Fibroblast of the conjunctiva (primary cell): ENCODE measurements at regions not wholly inside any gene's neighbourhood (a gene's known extent, or its start where the extent isn't known, plus 50 kb on each side); places are given as distances from the start of the nearest gene placed in this dataset.
A peak's percentile ranks its signal among the peaks of the same experiment; 100 is the strongest.

Experiments
- DNase-seq: peaks from one replicate; pipeline ENCODE4 v3.0.0-alpha.2; 2010; ENCODE audit warnings: low read depth

- no peak for DNase-seq
Measured at GRCh38 chr3:152054315-152054714, 180.9 kb downstream of the SUCNR1 start.

DNA sequence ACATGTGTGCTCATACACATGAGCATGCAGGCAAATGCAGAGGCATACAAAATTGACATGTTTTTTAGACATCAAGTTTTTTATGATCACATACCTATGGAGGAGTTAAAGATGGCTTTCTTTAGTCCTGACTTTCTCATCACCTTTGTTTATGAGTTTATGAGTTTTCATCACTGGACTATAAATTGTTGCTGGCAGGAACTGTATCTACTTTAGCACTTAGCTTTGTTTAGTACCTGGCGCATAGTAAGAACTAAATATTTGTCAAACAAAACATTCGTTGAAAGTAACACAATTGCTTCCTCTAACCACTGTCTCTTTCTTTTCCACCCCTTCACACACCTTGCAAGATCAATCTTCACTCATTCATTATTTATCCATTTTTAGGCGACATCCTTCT lies 182.6 kb downstream of the SUCNR1 start:
- no peak for DNase-seq

- DNase-seq: no peak
Measured at GRCh38 chr3:152056481-152056880, 183.0 kb downstream of the SUCNR1 start.

DNA sequence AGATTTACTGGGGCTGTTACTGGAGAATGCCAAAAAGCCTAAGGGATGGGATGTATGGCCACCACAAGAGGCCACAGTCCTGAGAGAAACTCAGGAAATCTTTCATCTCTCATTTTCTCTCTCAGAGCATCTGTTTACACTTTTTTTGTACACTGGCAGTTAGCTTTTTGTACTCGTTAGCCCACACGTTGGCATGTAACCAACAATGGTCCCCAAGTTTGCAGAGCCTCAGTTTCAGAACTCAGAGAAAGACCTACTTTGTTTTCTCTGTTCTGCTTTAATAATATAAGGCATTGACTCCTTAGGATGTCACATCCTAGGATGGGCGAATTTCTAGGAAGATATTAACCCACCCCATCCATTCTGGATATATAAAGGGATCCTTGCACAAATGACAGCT lies 183.5 kb downstream of the SUCNR1 start:
- DNase-seq: no peak

DNA sequence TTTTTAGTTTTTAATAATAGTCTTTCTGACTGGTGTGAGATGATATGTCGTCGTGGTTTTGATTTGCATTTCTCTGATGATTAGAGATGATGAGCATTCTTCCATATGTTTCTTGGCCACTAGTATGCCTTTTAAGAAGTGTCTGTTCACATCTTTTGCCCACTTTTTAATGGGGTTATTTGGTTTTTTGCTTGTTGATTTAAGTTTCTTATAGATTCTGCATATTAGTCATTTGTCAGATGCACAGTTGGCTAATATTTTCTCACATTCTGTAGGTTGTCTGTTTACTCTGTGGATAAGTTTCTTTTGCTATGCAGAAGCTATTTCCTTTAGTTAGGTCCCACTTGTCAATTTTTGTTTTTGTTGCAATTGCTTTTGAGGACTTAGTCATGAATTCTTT lies 185.4 kb downstream of the SUCNR1 start:
- DNase-seq: no peak

GRCh38 chr3:152060701-152061100 lies 187.3 kb downstream of the SUCNR1 start:
- DNase-seq: no peak

- no peak for DNase-seq
Measured at GRCh38 chr3:152061296-152061695, 187.9 kb downstream of the SUCNR1 start.

- DNase-seq: no peak
Measured at GRCh38 chr3:152069871-152070270, 196.4 kb downstream of the SUCNR1 start.

DNA sequence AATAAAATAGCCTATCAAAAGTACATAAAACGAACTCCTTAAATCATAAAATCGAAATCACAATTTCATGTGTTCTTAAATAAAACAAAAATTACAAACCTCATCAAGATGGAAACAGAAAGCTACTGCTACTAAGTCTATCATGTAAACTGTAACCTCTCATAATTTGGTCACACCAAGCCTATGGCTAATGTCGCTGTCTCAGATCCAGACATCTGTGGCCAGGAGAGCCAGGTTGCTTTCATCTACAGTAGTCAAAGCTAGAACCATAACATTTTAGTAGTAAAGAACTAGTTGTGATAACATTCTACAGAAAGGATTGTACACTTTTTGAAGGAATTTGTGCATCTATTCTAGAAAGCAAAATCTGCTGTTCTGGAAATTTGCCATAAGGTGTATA lies 197.4 kb upstream of the MBNL1 start:
- DNase-seq: no peak

- DNase-seq: peak; percentile 59
Measured at GRCh38 chr3:152071924-152072323, 196.8 kb upstream of the MBNL1 start.

GRCh38 chr3:152073267-152073666 lies 195.5 kb upstream of the MBNL1 start:
- peak; percentile 16 for DNase-seq

DNA sequence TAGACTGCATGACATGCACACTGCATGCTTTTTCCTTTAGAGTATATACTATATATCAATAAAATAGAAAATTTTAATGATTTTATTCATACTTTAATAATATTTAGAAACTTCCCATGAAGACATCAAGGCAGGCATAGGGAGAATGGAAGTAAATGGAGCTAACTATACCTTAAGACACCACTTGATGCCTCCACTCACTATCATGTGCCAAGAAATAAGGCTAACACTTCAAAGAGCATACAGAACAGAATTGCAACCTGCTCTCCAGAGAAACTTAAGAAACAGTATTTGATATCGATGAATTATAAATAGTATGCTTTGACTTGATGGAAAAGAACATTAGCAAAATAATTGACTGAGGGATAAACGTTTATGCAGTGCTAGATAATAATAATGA lies 192.6 kb upstream of the MBNL1 start:
- DNase-seq: peak; percentile 13

DNA sequence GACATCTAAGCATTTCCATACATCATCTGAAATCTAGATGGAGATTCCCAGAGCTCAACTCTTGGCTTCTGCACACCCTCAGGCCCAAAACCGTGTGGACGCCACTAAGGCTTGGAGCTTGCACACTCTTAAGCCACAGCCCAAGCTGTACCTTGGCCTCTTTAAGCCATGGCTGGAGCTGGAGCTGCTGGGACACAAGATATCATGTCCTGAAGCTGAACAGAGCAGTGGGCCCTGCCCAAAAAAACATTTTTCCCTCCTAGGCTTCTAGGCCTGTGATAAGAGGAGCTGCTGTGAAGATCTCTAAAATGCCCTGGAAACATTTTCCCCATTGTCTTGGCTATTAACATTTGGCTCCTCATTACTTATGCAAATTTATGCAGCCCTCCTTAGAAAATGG lies 188.7 kb upstream of the MBNL1 start:
- no peak for DNase-seq

DNA sequence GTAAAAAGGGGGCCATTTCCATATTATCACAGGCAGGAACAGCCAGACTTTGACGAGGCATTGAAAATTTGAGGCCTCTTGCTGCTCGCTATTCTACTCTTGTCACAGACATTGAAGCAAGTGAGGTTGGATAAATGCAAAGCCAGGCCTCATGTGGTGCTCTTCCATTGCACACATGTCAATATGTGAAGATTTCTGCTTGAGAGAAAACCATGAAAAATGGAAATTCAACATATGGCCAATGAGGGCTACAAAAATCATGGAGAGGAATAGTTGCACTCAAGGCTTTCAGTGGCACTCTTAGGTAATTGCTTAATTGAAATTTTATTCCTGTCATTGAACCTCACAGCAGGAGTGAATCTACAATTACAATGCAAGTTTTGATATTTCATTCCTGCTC lies 185.6 kb upstream of the MBNL1 start:
- no peak for DNase-seq

DNA sequence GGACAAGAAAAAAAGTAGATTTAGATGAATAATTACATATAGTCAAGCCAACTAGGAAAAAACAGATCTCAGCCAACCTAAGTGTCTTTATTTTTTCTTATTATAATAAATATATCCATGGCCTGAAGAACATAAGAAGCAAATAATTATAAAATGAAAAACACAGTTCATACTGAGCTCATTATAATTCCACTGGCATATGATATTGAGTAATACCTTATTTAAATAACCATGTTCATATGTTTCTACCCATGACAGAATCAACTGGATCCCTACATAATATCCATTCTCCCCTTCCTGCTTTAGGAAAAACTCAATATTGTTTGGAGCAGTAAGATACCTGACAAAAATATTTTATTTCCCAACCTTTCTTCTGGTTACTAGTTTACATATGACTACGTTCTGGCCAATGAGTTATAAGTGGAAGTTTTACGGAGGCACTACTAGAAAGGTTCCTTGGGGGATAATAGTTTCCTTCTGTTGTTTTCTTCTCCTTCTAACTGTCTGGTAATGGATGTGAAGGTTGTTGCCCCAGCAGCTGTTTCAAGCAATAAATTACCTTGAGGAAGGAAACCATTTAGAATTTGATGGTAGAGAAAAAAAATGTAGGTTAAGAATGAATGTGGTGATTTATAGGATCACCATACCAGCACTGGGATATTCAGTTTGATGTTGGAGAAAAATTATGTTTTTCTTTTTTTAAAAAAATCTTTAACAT lies 184.1 kb upstream of the MBNL1 start:
- DNase-seq: no peak

DNA sequence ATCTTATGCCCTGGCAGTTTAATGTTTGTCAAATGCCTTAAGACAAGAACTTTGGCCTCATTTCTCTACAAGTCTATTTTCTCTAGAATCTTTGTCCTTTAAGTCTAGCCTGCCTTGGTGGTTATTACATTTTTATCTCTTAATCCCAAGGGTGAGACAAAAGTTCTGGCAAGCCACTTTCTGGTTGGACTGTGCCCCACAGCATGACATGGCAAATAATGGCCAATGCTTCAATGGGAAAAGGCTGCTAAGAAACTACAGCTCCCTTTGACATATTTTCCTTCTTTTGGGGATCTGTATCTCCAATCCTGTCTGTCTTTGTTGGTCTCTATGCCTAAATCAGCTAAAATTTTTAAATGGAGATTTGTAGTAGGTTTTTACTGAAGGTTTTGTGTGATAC lies 181.6 kb upstream of the MBNL1 start:
- DNase-seq: no peak

DNA sequence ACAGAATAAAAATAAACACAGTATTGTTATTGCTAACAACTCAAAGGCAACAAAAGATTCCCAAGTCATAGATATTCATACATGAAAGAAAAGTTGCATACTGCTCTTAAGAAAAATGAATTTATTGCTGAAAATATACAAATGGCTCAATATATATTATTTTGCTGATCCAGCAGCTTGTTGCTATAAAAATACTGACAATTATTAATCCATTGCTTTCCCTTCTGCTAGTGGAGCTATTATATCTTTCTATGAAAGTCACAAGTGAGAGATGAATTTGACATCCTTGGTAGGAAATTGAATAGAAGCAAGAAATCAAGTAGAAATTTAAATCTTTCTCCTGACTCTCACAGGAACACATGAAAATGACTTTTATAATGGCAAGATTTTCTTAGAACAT lies 179.2 kb upstream of the MBNL1 start:
- DNase-seq: no peak

- no peak for DNase-seq
Measured at GRCh38 chr3:152091725-152092124, 177.0 kb upstream of the MBNL1 start.

DNA sequence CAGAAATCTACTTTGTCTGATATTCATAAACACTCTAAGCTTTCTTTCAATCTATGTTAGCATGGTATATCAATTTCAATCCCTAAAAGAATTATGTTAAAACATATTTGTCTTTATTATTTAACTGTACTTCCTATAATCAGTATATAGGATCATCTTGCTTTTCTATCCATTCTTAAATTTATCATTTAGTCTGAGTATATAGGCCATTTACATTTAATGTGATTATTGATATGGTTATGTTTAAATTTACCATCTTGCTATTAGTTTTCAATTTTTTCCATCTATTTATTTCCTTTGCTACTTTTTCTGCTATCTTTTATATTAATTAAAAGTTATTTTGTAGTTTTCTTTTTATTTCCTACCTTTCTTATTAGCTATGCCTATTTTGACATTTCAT lies 174.8 kb upstream of the MBNL1 start:
- no peak for DNase-seq

- DNase-seq: no peak
Measured at GRCh38 chr3:152094406-152094805, 174.3 kb upstream of the MBNL1 start.

GRCh38 chr3:152095472-152095871 lies 173.3 kb upstream of the MBNL1 start:
- DNase-seq: no peak

- no peak for DNase-seq
Measured at GRCh38 chr3:152096280-152096906, 172.3 kb upstream of the MBNL1 start.

DNA sequence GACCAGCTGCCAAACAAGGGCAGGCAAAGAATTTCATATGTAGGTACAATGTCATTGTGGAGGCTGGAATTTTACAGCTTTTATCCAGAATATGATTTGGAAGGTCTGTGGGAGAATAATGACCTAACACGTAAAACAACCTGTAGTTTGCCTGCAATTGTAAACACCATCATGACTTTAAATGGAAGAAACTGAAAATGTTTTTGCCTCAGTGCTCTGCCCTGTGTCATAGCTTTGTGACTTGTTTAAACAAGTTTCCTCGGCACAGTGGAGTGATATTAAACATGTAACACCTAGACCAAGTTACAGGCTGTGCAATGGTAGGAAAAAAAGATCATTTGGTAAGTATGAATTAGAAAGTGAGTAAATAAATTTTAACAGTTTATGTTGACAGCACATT lies 171.6 kb upstream of the MBNL1 start:
- DNase-seq: no peak

- DNase-seq: no peak
Measured at GRCh38 chr3:152097770-152098169, 171.0 kb upstream of the MBNL1 start.
